Lung (tissue), 11 donors: ENCODE measurements at regions not wholly inside any gene's neighbourhood (a gene's known extent, or its start where the extent isn't known, plus 50 kb on each side); places are given as distances from the start of the nearest gene placed in this dataset.
A peak's percentile ranks its signal among the peaks of the same experiment; 100 is the strongest.

Experiments
- ATAC-seq: fragments of 200-7000 bp; cut with Tn5 transposase; one replicate; pipeline ENCODE4 v1.9.1; 2020; ENCODE audit warnings: moderate number of reproducible peaks; ENCODE audit not compliant: insufficient read depth, low FRiP score
- DNase-seq, 3 donors: peaks; one replicate each; pipeline ENCODE4 v3.0.0-alpha.2; 2013 to 2017
- H3K27ac ChIP-seq, 2 donors: one replicate each; pipeline ENCODE4 v1.5.1; 2013; ENCODE audit warnings: mild to moderate bottlenecking in 2 of 2, moderate library complexity in 2 of 2, control low read depth in 1 of 2, inconsistent platforms in 1 of 2, low read depth in 1 of 2, low read length in 1 of 2
- H3K27me3 ChIP-seq, 3 donors: one replicate each; pipeline ENCODE4 v1.5.1; 2013; ENCODE audit warnings: low read length in 2 of 3; ENCODE audit not compliant: control insufficient read depth in 3 of 3, insufficient read depth in 3 of 3
- H3K36me3 ChIP-seq, 4 donors: one replicate each; pipeline ENCODE4 v1.5.1; 2013; ENCODE audit warnings: low read length in 4 of 4, mild to moderate bottlenecking in 1 of 4, moderate library complexity in 1 of 4; ENCODE audit not compliant: control insufficient read depth in 4 of 4, insufficient read depth in 4 of 4
- H3K4me1 ChIP-seq, 5 donors: one replicate each; pipeline ENCODE4 v1.5.1; 2013; ENCODE audit warnings: low read length in 5 of 5, mild to moderate bottlenecking in 2 of 5, moderate library complexity in 1 of 5; ENCODE audit not compliant: control insufficient read depth in 5 of 5, insufficient read depth in 5 of 5
- H3K4me3 ChIP-seq: one replicate; pipeline ENCODE4 v1.5.1; 2013; ENCODE audit warnings: mild to moderate bottlenecking, control low read depth, moderate library complexity
- H3K9ac ChIP-seq, 2 donors: one replicate each; pipeline ENCODE4 v1.5.1; 2013; ENCODE audit warnings: low read length in 2 of 2, control low read depth in 1 of 2; ENCODE audit not compliant: insufficient read depth in 1 of 2
- H3K9me3 ChIP-seq, 4 donors: one replicate each; pipeline ENCODE4 v1.5.1; 2013; ENCODE audit warnings: low read length in 3 of 4, mild to moderate bottlenecking in 1 of 4, moderate library complexity in 1 of 4; ENCODE audit not compliant: control insufficient read depth in 4 of 4, insufficient read depth in 3 of 4
- WGBS, 2 donors: extraction: QIAGEN DNeasy Blood & Tissue Kit; methylation state at CpG; one replicate each; pipeline ENCODE4 v1.1.7; 2013; 5-methylcytosine and 5-hydroxymethylcytosine counted together
- TF ChIP-seq, protein P1 (sequence below): IDR thresholded peaks from 2 replicates; pipeline ENCODE4 v1.5.1; 2012; ENCODE audit warnings: mild to moderate bottlenecking; ENCODE audit errors: control extremely low read depth, extremely low read depth
- donor health status: control.
- donor health status: control.
- donor health status: Bipolar disorder and iron deficiency.
- donor health status: healthy.
- donor health status: DM: yes; HTN: yes; CAD: no.

DNA sequence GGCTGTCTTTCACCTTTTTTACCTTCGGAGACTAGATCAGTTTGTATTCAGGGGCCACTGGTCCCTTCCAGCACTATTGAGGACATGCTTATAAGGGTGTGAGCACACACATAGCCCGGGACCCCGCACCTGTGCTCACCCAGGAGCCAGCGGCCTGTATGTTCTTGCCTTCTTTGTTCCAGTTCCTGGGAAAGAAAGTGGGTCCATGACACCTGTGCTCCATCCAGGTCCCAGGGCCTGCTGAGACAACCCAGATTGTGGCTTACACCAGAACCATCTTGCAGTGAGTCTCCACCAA, 207.8 kb downstream of the TOMM20 start:
- Histone ChIP-seq H3K27ac (peak overlapping the region in 1 of 2 donors; percentile 1), H3K9me3 (no peaks in the 10 kb centered on the region), H3K36me3 (no peaks in the 10 kb centered on the region), H3K27me3 (no peaks in the 10 kb centered on the region), H3K4me3 (no peak overlapping the region), H3K9ac (no peak overlapping the region), H3K4me1 (peaks cover 8 to 40% (median 17%) of the 10 kb centered on the region in 5 donors)
- no peak for DNase-seq
- no peak for ATAC-seq
- 73 to 75% methylated on average over 4 of the region's 4 CpGs for WGBS, 2 donors
- TF ChIP-seq, protein P1, sequence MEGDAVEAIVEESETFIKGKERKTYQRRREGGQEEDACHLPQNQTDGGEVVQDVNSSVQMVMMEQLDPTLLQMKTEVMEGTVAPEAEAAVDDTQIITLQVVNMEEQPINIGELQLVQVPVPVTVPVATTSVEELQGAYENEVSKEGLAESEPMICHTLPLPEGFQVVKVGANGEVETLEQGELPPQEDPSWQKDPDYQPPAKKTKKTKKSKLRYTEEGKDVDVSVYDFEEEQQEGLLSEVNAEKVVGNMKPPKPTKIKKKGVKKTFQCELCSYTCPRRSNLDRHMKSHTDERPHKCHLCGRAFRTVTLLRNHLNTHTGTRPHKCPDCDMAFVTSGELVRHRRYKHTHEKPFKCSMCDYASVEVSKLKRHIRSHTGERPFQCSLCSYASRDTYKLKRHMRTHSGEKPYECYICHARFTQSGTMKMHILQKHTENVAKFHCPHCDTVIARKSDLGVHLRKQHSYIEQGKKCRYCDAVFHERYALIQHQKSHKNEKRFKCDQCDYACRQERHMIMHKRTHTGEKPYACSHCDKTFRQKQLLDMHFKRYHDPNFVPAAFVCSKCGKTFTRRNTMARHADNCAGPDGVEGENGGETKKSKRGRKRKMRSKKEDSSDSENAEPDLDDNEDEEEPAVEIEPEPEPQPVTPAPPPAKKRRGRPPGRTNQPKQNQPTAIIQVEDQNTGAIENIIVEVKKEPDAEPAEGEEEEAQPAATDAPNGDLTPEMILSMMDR: no peak

DNA sequence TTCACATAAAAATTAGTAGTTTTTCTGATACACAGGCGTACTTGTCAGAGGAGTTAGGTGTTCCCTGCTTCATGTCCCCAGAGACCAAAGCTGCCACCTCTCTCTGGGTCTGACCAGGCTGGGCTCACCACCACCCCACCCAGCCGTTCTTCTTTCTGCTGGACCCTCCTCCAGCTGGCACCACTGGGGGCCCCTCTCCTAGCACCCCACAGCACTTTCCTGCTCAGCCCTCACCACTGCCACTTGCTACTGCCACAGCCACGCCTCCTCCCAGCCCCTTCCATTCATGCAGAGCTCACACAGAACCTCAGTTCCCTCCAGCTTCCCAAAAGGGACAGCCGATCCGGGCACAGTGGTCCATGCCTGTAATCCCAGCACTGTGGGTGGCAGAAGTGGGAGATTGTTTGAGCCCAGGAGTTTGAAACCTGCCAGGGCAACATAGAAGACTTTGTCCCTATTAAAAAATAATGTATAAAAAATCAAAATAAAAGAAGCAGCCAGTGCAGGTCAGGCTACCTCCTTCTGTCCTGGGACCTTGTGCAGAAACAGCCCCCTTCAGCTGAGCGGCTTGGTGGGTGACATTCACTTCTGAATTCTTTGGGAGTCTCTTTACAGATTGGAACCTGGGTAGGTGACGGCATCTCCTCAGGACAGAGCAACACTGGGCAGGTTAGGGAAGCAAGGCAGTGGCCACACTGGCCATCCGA, 208.3 kb downstream of the TOMM20 start:
- Histone ChIP-seq H3K9ac (no peak overlapping the region), H3K4me3 (no peak overlapping the region), H3K27ac (peak overlapping the region; percentile 6 to 71), H3K4me1 (peaks cover 8 to 41% (median 16%) of the 10 kb centered on the region in 5 donors), H3K36me3 (no peaks in the 10 kb centered on the region), H3K27me3 (no peaks in the 10 kb centered on the region), H3K9me3 (no peaks in the 10 kb centered on the region)
- DNase-seq (no peak), ATAC-seq (no peak)
- 91 to 92% methylated on average over 8 of the region's 8 CpGs for WGBS, 2 donors
- TF ChIP-seq, protein P1: no peak

DNA sequence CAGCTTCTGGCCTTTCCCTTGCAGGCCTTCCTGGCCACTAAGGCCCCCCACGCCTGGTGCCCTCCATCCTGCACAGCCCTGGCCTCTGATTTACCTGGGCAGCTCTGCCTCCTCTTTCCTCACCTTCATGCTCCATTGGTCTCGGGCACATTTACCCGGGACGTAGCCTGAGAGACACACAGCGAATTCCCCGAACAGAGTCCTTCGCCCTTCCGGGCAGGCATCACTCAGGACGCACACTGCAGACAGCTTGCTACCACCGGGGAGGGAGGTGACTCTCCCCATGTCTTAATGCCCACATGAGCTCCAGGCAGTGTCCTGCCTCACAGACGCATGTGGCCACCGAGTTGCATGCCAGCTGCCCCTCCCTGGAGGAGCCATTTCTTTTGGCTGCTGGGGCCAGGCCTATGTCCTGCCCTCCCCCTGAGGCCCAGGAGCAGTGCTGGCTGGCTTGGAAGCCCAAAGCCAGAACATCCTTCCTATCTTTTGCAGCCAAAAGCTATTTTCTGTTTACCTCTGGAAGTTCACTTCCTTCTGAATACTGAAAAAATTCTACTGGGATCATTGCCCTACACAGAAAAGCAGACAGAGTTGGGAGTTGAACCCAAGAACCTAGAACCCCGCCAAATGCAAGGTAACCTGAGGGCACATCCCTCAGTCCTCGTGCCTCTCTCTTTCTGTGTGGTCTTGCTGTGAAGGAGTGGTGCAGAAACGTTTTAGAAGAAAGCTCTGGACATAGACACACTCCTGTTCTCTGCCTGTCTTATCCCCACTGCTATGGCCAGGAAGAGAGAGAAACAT, 209.5 kb downstream of the TOMM20 start:
- Histone ChIP-seq H3K4me3 (no peak overlapping the region), H3K36me3 (no peaks in the 10 kb centered on the region), H3K4me1 (peaks cover 8 to 41% (median 16%) of the 10 kb centered on the region in 5 donors), H3K9me3 (no peaks in the 10 kb centered on the region), H3K27me3 (no peaks in the 10 kb centered on the region), H3K9ac (no peak overlapping the region), H3K27ac (peak overlapping the region; percentile 79 to 95)
- ATAC-seq (no peak), DNase-seq (peak in 1 of 3 donors; percentile 59)
- TF ChIP-seq, protein P1: no peak
- WGBS, 2 donors: 64 to 72% methylated on average over 15 of the region's 15 CpGs
